ENCODE measurements at regions not wholly inside any gene's neighbourhood (a gene's known extent, or its start where the extent isn't known, plus 50 kb on each side); places are given as distances from the start of the nearest gene placed in this dataset.
"Not testable (repeated sequence)": the region's sequence is repeated elsewhere in the genome, so short reads cannot be mapped to it uniquely, and the experiment has no call there.

GRCh38 chr5:174583071-174583470, 141.3 kb upstream of the MSX2 start:
- no peak for DNase-seq (ENCODE audit: low read depth, low spot score)

- no peak for DNase-seq (ENCODE audit: low read depth, low spot score)
Observed at GRCh38 chr5:174585472-174585871, 138.9 kb upstream of the MSX2 start.

GRCh38 chr5:174586163-174586562, 138.2 kb upstream of the MSX2 start:
- not testable (repeated sequence) for DNase-seq (ENCODE audit: low read depth, low spot score)

- no peak for DNase-seq (ENCODE audit: low read depth, low spot score)
Observed at GRCh38 chr5:174589011-174589410, 135.4 kb upstream of the MSX2 start.

- no peak for DNase-seq (ENCODE audit: low read depth, low spot score)
Observed at GRCh38 chr5:174589599-174589998, 134.8 kb upstream of the MSX2 start.

- no peak for DNase-seq (ENCODE audit: low read depth, low spot score)
Observed at GRCh38 chr5:174590820-174591219, 133.6 kb upstream of the MSX2 start.

- DNase-seq (ENCODE audit: low read depth, low spot score) = no peak
Observed at GRCh38 chr5:174596429-174596828, 128.0 kb upstream of the MSX2 start.

- no peak for DNase-seq (ENCODE audit: low read depth, low spot score)
Observed at GRCh38 chr5:174599992-174600391, 124.4 kb upstream of the MSX2 start.

- DNase-seq (ENCODE audit: low read depth, low spot score) = no peak
Observed at GRCh38 chr5:174601946-174602345, 122.4 kb upstream of the MSX2 start.

GRCh38 chr5:174606153-174606552, 118.2 kb upstream of the MSX2 start:
- DNase-seq (ENCODE audit: low read depth, low spot score) = no peak

GRCh38 chr5:174606646-174607045, 117.7 kb upstream of the MSX2 start:
- no peak for DNase-seq (ENCODE audit: low read depth, low spot score)

GRCh38 chr5:174607205-174607604, 117.2 kb upstream of the MSX2 start:
- no peak for DNase-seq (ENCODE audit: low read depth, low spot score)

- DNase-seq (ENCODE audit: low read depth, low spot score) = no peak
Observed at GRCh38 chr5:174607916-174608315, 116.5 kb upstream of the MSX2 start.

- DNase-seq (ENCODE audit: low read depth, low spot score) = no peak
Observed at GRCh38 chr5:174608631-174609097, 115.7 kb upstream of the MSX2 start.

GRCh38 chr5:174609116-174609515, 115.3 kb upstream of the MSX2 start:
- DNase-seq (ENCODE audit: low read depth, low spot score) = no peak

- no peak for DNase-seq (ENCODE audit: low read depth, low spot score)
Observed at GRCh38 chr5:174610968-174611367, 113.4 kb upstream of the MSX2 start.

- DNase-seq (ENCODE audit: low read depth, low spot score) = no peak
Observed at GRCh38 chr5:174612686-174613085, 111.7 kb upstream of the MSX2 start.

- no peak for DNase-seq (ENCODE audit: low read depth, low spot score)
Observed at GRCh38 chr5:174614500-174615135, 109.8 kb upstream of the MSX2 start.

GRCh38 chr5:174616036-174616435, 108.3 kb upstream of the MSX2 start:
- DNase-seq (ENCODE audit: low read depth, low spot score) = no peak

- DNase-seq (ENCODE audit: low read depth, low spot score) = no peak
Observed at GRCh38 chr5:174617285-174617684, 107.1 kb upstream of the MSX2 start.

GRCh38 chr5:174617910-174618309, 106.5 kb upstream of the MSX2 start:
- no peak for DNase-seq (ENCODE audit: low read depth, low spot score)

- no peak for DNase-seq (ENCODE audit: low read depth, low spot score)
Observed at GRCh38 chr5:174618589-174618988, 105.8 kb upstream of the MSX2 start.

GRCh38 chr5:174622067-174622466, 102.3 kb upstream of the MSX2 start:
- no peak for DNase-seq (ENCODE audit: low read depth, low spot score)

- DNase-seq (ENCODE audit: low read depth, low spot score) = no peak
Observed at GRCh38 chr5:174623018-174623417, 101.4 kb upstream of the MSX2 start.

All from pulmonary artery endothelial cell (primary cell).